ENCODE measurements at regions not wholly inside any gene's neighbourhood (a gene's known extent, or its start where the extent isn't known, plus 50 kb on each side); places are given as distances from the start of the nearest gene placed in this dataset.
A peak's percentile ranks its signal among the peaks of the same experiment; 100 is the strongest.

- no peak overlapping the region for H3K4me3 ChIP-seq (ENCODE audit: low read depth, low read length)
- TF ChIP-seq CTCF (IDR thresholded peaks at IDR 0.05; ENCODE audit: low read depth, low read length), result no peak
- peak; percentile 23 for DNase-seq (ENCODE audit: low read depth, low spot score)
- in situ Hi-C loops (cut with HindIII; ENCODE audit: low sequenced_read_pairs), result no loop called here
These were observed 366.9 kb downstream of the TGFB2 start for GRCh38 chr1:218711884-218712674.

- in situ Hi-C loops (cut with HindIII; ENCODE audit: low sequenced_read_pairs), result no loop called here
- TF ChIP-seq CTCF (IDR thresholded peaks at IDR 0.05; ENCODE audit: low read depth, low read length), result no peak
- no peak for DNase-seq (ENCODE audit: low read depth, low spot score)
- H3K4me3 ChIP-seq (ENCODE audit: low read depth, low read length), result no peak overlapping the region
These were observed 367.5 kb downstream of the TGFB2 start for GRCh38 chr1:218712677-218713076.

GRCh38 chr1:218715961-218716669 lies 371.0 kb downstream of the TGFB2 start:
- in situ Hi-C loops (cut with HindIII; ENCODE audit: low sequenced_read_pairs), result no loop called here
- TF ChIP-seq CTCF (IDR thresholded peaks at IDR 0.05; ENCODE audit: low read depth, low read length), result no peak
- no peak overlapping the region for H3K4me3 ChIP-seq (ENCODE audit: low read depth, low read length)
- no peak for DNase-seq (ENCODE audit: low read depth, low spot score)

GRCh38 chr1:218717575-218717974 lies 372.4 kb downstream of the TGFB2 start:
- peak; percentile 81 for DNase-seq (ENCODE audit: low read depth, low spot score)
- in situ Hi-C loops (cut with HindIII; ENCODE audit: low sequenced_read_pairs), result no loop called here

GRCh38 chr1:218718206-218718605 lies 373.1 kb downstream of the TGFB2 start:
- peak; percentile 77 for DNase-seq (ENCODE audit: low read depth, low spot score)
- no peak for TF ChIP-seq CTCF (IDR thresholded peaks at IDR 0.05; ENCODE audit: low read depth, low read length)
- in situ Hi-C loops (cut with HindIII; ENCODE audit: low sequenced_read_pairs), result no loop called here
- H3K4me3 ChIP-seq (ENCODE audit: low read depth, low read length), result no peak overlapping the region

More at GRCh38 chr1:218717575-218717974, 372.4 kb downstream of the TGFB2 start:
- no peak for TF ChIP-seq CTCF (IDR thresholded peaks at IDR 0.05; ENCODE audit: low read depth, low read length)
- H3K4me3 ChIP-seq (ENCODE audit: low read depth, low read length), result no peak overlapping the region

- H3K4me3 ChIP-seq (ENCODE audit: low read depth, low read length), result no peak overlapping the region
- in situ Hi-C loops (cut with HindIII; ENCODE audit: low sequenced_read_pairs), result no loop called here
- no peak for TF ChIP-seq CTCF (IDR thresholded peaks at IDR 0.05; ENCODE audit: low read depth, low read length)
- DNase-seq (ENCODE audit: low read depth, low spot score), result peak; percentile 80
These were observed 373.8 kb downstream of the TGFB2 start for GRCh38 chr1:218718977-218719376.

All from astrocyte of the spinal cord (primary cell).